ENCODE measurements at regions not wholly inside any gene's neighbourhood (a gene's known extent, or its start where the extent isn't known, plus 50 kb on each side); places are given as distances from the start of the nearest gene placed in this dataset.

DNA sequence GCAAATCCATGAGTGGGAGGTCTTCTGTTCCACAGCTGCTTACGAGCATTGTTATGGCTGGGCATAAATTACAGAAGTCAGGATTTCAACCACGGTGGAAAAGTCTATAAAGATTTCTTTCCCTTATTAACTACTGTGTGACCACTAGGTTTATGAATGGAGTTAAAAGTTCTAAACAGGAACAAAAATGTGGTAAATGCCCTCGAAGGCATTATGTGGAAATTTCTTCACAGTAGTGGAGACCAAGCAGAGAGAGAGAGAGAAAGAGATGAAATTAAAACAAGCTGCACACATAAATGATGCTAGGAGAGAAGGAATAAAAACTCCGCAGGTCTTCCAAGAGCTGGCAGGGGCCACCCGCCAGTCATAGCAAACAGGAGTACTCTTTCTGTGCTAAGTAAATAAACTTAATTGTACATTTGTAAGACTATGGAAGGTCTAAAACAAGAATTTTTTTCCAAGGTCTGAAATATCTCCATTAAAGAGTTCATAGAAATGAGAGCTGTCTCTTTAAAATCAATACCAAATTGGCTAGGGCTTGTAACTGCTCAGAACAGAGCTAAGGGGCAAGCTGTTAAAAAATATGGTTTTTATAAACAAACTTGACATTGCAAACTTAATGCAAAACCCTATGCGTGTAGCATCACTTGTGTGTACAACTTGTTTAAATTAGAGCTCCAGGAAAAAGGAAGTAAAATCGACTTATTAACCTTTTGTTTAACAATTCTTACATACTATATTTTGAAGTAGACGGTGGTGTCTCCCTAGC is 438.2 kb downstream of the MEIS1 start:
- Histone ChIP-seq H4K5ac (ENCODE audit: low read depth, low read length) (peak overlapping the region; percentile 93), H3K4me1 (ENCODE audit: control insufficient read depth, insufficient read depth, low read length) (peaks cover 28% of the 10 kb centered on the region), H3K27me3 (ENCODE audit: control insufficient read depth, insufficient read depth, low read length) (no peaks in the 10 kb centered on the region), H2AK5ac (ENCODE audit: low read depth, low read length) (0 out of 2 replicates have a peak overlapping the region, but pooled peaks have one; percentile 52), H3K36me3 (ENCODE audit: control insufficient read depth, insufficient read depth, low read length) (no peaks in the 10 kb centered on the region), H3K18ac (ENCODE audit: low read depth, low read length) (peak overlapping the region; percentile 97), H2BK15ac (ENCODE audit: low read depth, low read length) (peak overlapping the region; percentile 93), H3K9ac (ENCODE audit: low read depth, low read length) (peak overlapping the region; percentile 69), H4K8ac (ENCODE audit: low read depth in 2 of 2, low read length in 2 of 2) (peak overlapping the region; percentile 8 to 74), H2BK20ac (ENCODE audit: low read depth, low read length) (peak overlapping the region; percentile 98), H4K20me1 (ENCODE audit: insufficient read depth, low read length) (no peaks in the 10 kb centered on the region), H3K23ac (ENCODE audit: low read depth, low read length) (peak overlapping the region; percentile 91), H3K9me3 (ENCODE audit: control insufficient read depth, insufficient read depth, low read length) (no peaks in the 10 kb centered on the region), H3K4ac (ENCODE audit: low read depth, low read length) (peak overlapping the region; percentile 90), H3K27ac (ENCODE audit: insufficient read depth, low read length) (peak overlapping the region; percentile 94), H2BK5ac (ENCODE audit: low read depth, low read length, poor library complexity, severe bottlenecking) (peak overlapping the region; percentile 96), H2AK9ac (replicated peaks; ENCODE audit: low read depth, low read length, poor library complexity) (no peak overlapping the region), H3K9me1 (ENCODE audit: insufficient read depth, low read length) (peaks cover 9% of the 10 kb centered on the region), H3K14ac (replicated peaks; ENCODE audit: low read depth, low read length) (peak overlapping the region; percentile 97), H2BK120ac (ENCODE audit: low read depth, low read length) (peak overlapping the region; percentile 93), H2AFZ (replicated peaks; ENCODE audit: low read length, poor library complexity) (no peak overlapping the region), H4K91ac (ENCODE audit: insufficient read depth, low read depth, low read length) (peak overlapping the region; percentile 88), H3K4me2 (ENCODE audit: low read depth, low read length) (peak overlapping the region; percentile 87), H3K79me1 (ENCODE audit: low read depth in 1 of 2, low read length in 2 of 2) (peaks cover 0 to 21% of the 10 kb centered on the region in 2 experiments; a peak in 3 of 4 replicates), H3K56ac (ENCODE audit: extremely low read depth, insufficient read depth, low read length) (peak overlapping the region; percentile 89), H3K4me3 (ENCODE audit: insufficient read depth, low read depth, low read length) (no peak overlapping the region)
- no TSS peak for BruUV-seq (replicated peaks)
- intact Hi-C loops (cut with micrococcal nuclease) (loop anchor here (1.0 to 5.0 kb wide), 2 partner anchors 11 to 71 kb away; no protein-coding TSS in a partner anchor), dilution Hi-C loops (cut with HindIII; ENCODE audit: low sequenced_read_pairs, unreplicated experiment) (no loop called here), in situ Hi-C loops (cut with MboI; ENCODE audit: low sequenced_read_pairs) (no loop called here)
- POLR2A ChIA-PET (ENCODE audit: unreplicated experiment), result interaction anchor here (1.3 kb wide), 1 partner anchor 439 kb away, joined by 4 read pairs; no protein-coding TSS in a partner anchor
- WGBS, 2 experiments (ENCODE audit: extremely low coverage in 2 of 2, insufficient read length in 1 of 2), result no CpG with 5 or more reads among the region's 8 CpGs
- ATAC-seq (ENCODE audit: low read depth) (no peak; the same call in 1 of the 2 replicates), DNase-seq (no peak)
- CTCF ChIA-PET, result interaction anchor here (0.6 to 1.2 kb wide), 3 partner anchors 83 to 515 kb away, joined by 3 to 4 read pairs (median 3); no protein-coding TSS in a partner anchor
- TF ChIP-seq, protein P1, sequence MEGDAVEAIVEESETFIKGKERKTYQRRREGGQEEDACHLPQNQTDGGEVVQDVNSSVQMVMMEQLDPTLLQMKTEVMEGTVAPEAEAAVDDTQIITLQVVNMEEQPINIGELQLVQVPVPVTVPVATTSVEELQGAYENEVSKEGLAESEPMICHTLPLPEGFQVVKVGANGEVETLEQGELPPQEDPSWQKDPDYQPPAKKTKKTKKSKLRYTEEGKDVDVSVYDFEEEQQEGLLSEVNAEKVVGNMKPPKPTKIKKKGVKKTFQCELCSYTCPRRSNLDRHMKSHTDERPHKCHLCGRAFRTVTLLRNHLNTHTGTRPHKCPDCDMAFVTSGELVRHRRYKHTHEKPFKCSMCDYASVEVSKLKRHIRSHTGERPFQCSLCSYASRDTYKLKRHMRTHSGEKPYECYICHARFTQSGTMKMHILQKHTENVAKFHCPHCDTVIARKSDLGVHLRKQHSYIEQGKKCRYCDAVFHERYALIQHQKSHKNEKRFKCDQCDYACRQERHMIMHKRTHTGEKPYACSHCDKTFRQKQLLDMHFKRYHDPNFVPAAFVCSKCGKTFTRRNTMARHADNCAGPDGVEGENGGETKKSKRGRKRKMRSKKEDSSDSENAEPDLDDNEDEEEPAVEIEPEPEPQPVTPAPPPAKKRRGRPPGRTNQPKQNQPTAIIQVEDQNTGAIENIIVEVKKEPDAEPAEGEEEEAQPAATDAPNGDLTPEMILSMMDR (conservative IDR thresholded peaks at IDR 0.05; ENCODE audit: low read depth, low read length), result no peak
- TF ChIP-seq RAD21 (IDR thresholded peaks at IDR 0.05; ENCODE audit: low read length) (no peak), MAFK (IDR thresholded peaks at IDR 0.05; ENCODE audit: low read depth, low read length) (no peak), CEBPB (IDR thresholded peaks at IDR 0.05; ENCODE audit: low read depth, low read length) (no peak), MXI1 (IDR thresholded peaks at IDR 0.05; ENCODE audit: borderline replicate concordance, low read depth, low read length) (no peak), POLR2A (IDR thresholded peaks at IDR 0.05; ENCODE audit: low read depth, low read length) (no peak), RFX5 (IDR thresholded peaks at IDR 0.05; ENCODE audit: low read depth, low read length) (no peak), MAZ (IDR thresholded peaks at IDR 0.05; ENCODE audit: borderline replicate concordance, low read depth, low read length) (no peak), RCOR1 (IDR thresholded peaks at IDR 0.05; ENCODE audit: insufficient replicate concordance, low read length) (no peak), SMC3 (IDR thresholded peaks at IDR 0.05; ENCODE audit: low read depth, low read length) (no peak), CHD1 (IDR thresholded peaks at IDR 0.05; ENCODE audit: low read depth, low read length) (no peak), FOS (IDR thresholded peaks at IDR 0.05; ENCODE audit: low read depth, low read length) (no peak), NFE2L2 (IDR thresholded peaks at IDR 0.05; ENCODE audit: low read depth, low read length) (no peak)
- TF ChIP-seq, protein P2, sequence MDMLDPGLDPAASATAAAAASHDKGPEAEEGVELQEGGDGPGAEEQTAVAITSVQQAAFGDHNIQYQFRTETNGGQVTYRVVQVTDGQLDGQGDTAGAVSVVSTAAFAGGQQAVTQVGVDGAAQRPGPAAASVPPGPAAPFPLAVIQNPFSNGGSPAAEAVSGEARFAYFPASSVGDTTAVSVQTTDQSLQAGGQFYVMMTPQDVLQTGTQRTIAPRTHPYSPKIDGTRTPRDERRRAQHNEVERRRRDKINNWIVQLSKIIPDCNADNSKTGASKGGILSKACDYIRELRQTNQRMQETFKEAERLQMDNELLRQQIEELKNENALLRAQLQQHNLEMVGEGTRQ (IDR thresholded peaks at IDR 0.05; ENCODE audit: low read depth, low read length), result no peak

Measured in IMR-90 (cell line).